Skeletal muscle satellite cell (primary cell): ENCODE measurements at regions not wholly inside any gene's neighbourhood (a gene's known extent, or its start where the extent isn't known, plus 50 kb on each side); places are given as distances from the start of the nearest gene placed in this dataset.

Experiments
- H3K27me3 ChIP-seq: 2 replicates; pipeline ENCODE4 v1.7.0; 2013; ENCODE audit warnings: low read length; ENCODE audit not compliant: control insufficient read depth, insufficient read depth
- H3K36me3 ChIP-seq: 2 replicates; pipeline ENCODE4 v1.7.0; 2013; ENCODE audit warnings: mild to moderate bottlenecking, control low read depth, low read length; ENCODE audit not compliant: insufficient read depth
- H3K4me1 ChIP-seq: 2 replicates; pipeline ENCODE4 v1.7.0; 2013; ENCODE audit warnings: low read length; ENCODE audit not compliant: control insufficient read depth, insufficient read depth
- H3K4me2 ChIP-seq: 2 replicates; pipeline ENCODE4 v1.7.0; 2013; ENCODE audit warnings: mild to moderate bottlenecking, low read length
- H3K4me3 ChIP-seq: 2 replicates; pipeline ENCODE4 v1.7.0; 2013; ENCODE audit warnings: low read length
- H3K9ac ChIP-seq: 2 replicates; pipeline ENCODE4 v1.7.0; 2013; ENCODE audit warnings: mild to moderate bottlenecking, low read depth, low read length, moderate library complexity
- H3K9me3 ChIP-seq: replicated peaks from 2 replicates; pipeline ENCODE4 v1.7.0; 2013; ENCODE audit warnings: mild to moderate bottlenecking, control low read depth, low read length

- Histone ChIP-seq H3K4me1 (no peaks in the 10 kb centered on the region), H3K4me3 (no peak overlapping the region), H3K27me3 (peaks cover 58% of the 10 kb centered on the region), H3K4me2 (no peak overlapping the region), H3K9ac (no peak overlapping the region), H3K36me3 (no peaks in the 10 kb centered on the region), H3K9me3 (no peaks in the 10 kb centered on the region)
These were observed 234.1 kb downstream of the STIM2 start for GRCh38 chr4:27094783-27095182.

- Histone ChIP-seq H3K36me3 (no peaks in the 10 kb centered on the region), H3K9me3 (no peaks in the 10 kb centered on the region), H3K27me3 (peaks cover 43% of the 10 kb centered on the region), H3K4me2 (no peak overlapping the region), H3K9ac (no peak overlapping the region), H3K4me1 (no peaks in the 10 kb centered on the region), H3K4me3 (no peak overlapping the region)
These were observed 235.6 kb downstream of the STIM2 start for GRCh38 chr4:27096142-27096824.

DNA sequence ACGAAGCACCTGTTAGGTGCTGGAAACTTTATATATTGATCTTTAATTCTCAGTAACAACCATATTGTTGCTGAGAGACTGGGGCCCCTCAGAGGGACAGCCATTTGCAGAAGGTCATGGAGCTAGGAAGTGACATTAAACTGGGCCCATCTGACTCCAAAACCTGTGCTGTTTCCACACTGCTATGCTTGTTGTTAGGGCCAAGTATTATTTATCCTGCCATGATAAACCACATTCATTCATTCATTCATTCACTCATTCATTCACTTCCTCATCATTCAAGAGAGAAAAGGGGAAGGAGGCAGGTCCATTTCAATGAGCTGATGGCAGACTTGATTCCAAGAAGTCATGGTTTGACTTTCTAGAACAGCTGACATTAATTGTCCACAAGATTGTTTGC, 237.4 kb downstream of the STIM2 start:
- peaks cover 35% of the 10 kb centered on the region for H3K27me3 ChIP-seq
- no peak overlapping the region for H3K4me2 ChIP-seq
- H3K4me3 ChIP-seq, result no peak overlapping the region

GRCh38 chr4:27100713-27101112, 240.1 kb downstream of the STIM2 start:
- Histone ChIP-seq H3K9me3 (no peaks in the 10 kb centered on the region), H3K27me3 (peaks cover 27% of the 10 kb centered on the region), H3K4me1 (no peaks in the 10 kb centered on the region), H3K36me3 (no peaks in the 10 kb centered on the region), H3K4me3 (no peak overlapping the region), H3K9ac (no peak overlapping the region), H3K4me2 (no peak overlapping the region)

More for the DNA sequence above, 237.4 kb downstream of the STIM2 start:
- no peaks in the 10 kb centered on the region for H3K4me1 ChIP-seq
- no peak overlapping the region for H3K9ac ChIP-seq
- H3K9me3 ChIP-seq, result no peaks in the 10 kb centered on the region
- H3K36me3 ChIP-seq, result no peaks in the 10 kb centered on the region

- no peak overlapping the region for H3K4me2 ChIP-seq
- H3K27me3 ChIP-seq, result peaks cover 27% of the 10 kb centered on the region
- H3K4me1 ChIP-seq, result no peaks in the 10 kb centered on the region
- no peaks in the 10 kb centered on the region for H3K36me3 ChIP-seq
- no peak overlapping the region for H3K9ac ChIP-seq
- no peaks in the 10 kb centered on the region for H3K9me3 ChIP-seq
- H3K4me3 ChIP-seq, result no peak overlapping the region
These were observed 240.5 kb downstream of the STIM2 start for GRCh38 chr4:27101126-27101525.

DNA sequence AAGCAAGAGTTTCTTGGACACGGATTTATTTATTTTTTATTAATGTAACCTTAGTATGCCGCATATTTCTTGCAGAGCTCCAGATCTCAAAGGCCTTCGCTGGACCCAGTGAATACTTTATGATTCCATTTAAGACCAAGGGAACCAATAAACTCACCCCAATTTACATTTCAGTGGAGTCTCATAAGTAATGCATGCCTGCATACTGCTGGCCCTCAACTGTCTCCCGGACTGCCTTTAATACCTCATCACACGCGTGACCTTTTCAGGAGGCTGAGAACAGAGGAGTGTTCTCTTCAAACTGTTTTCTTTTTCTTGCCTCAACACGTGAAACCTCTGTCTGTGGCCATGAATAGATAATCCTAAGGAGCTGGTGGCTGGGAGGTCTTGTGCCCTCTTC, 240.9 kb downstream of the STIM2 start:
- Histone ChIP-seq H3K4me3 (no peak overlapping the region), H3K27me3 (peaks cover 27% of the 10 kb centered on the region), H3K4me1 (no peaks in the 10 kb centered on the region), H3K9ac (no peak overlapping the region), H3K9me3 (no peaks in the 10 kb centered on the region), H3K36me3 (no peaks in the 10 kb centered on the region), H3K4me2 (no peak overlapping the region)

DNA sequence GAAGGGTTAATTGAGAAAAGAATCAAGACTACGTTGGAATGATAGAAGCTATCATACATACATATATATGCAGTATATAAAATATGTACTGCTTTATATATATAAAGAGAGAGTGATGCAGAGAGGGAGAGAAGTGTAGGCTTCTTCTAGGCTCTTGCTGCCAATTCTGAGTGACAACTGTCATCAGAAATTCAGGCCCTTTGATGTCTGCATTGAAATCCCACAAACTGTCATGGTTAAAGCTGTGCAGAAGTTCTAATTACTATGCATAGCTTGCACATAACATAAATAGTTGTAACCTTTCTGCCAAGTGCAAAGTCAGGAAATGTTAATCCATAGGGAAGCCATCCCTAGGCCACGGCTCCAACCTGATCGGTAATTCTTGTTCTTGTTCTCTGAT, 251.0 kb downstream of the STIM2 start:
- Histone ChIP-seq H3K9me3 (no peaks in the 10 kb centered on the region), H3K4me3 (no peak overlapping the region), H3K27me3 (peaks cover 18% of the 10 kb centered on the region), H3K36me3 (no peaks in the 10 kb centered on the region), H3K4me2 (no peak overlapping the region), H3K4me1 (no peaks in the 10 kb centered on the region), H3K9ac (no peak overlapping the region)

DNA sequence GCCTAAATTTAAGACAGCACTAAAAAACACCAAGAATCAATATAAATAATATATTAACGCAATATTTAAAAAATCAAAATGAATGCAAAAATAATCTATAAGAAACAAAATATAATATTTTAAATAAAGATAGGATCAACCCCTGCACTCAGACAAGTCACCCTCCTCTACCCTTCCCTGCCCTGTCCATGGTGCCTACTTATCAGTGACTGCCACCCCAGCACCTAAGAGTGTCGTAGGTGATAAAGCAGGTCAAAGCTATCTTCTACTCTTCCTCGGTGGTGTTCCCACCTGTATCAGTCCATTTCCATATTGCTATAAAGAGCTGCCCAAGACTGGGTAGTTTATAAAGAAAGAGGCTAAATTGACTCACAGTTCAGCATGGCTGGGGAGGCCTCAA, 251.9 kb downstream of the STIM2 start:
- no peaks in the 10 kb centered on the region for H3K36me3 ChIP-seq
- peaks cover 18% of the 10 kb centered on the region for H3K27me3 ChIP-seq
- no peak overlapping the region for H3K9ac ChIP-seq
- no peaks in the 10 kb centered on the region for H3K4me1 ChIP-seq
- no peak overlapping the region for H3K4me2 ChIP-seq
- H3K9me3 ChIP-seq, result no peaks in the 10 kb centered on the region
- no peak overlapping the region for H3K4me3 ChIP-seq

GRCh38 chr4:27115221-27115620, 254.6 kb downstream of the STIM2 start:
- H3K9me3 ChIP-seq, result no peaks in the 10 kb centered on the region
- H3K4me3 ChIP-seq, result no peak overlapping the region
- no peak overlapping the region for H3K4me2 ChIP-seq
- no peaks in the 10 kb centered on the region for H3K36me3 ChIP-seq
- peaks cover under 1% of the 10 kb centered on the region for H3K27me3 ChIP-seq
- no peaks in the 10 kb centered on the region for H3K4me1 ChIP-seq
- H3K9ac ChIP-seq, result no peak overlapping the region

GRCh38 chr4:27117453-27117852, 256.8 kb downstream of the STIM2 start:
- no peaks in the 10 kb centered on the region for H3K4me1 ChIP-seq
- H3K4me3 ChIP-seq, result no peak overlapping the region
- H3K9me3 ChIP-seq, result no peaks in the 10 kb centered on the region
- no peak overlapping the region for H3K4me2 ChIP-seq
- no peak overlapping the region for H3K9ac ChIP-seq
- H3K36me3 ChIP-seq, result no peaks in the 10 kb centered on the region
- peaks cover 4% of the 10 kb centered on the region for H3K27me3 ChIP-seq

DNA sequence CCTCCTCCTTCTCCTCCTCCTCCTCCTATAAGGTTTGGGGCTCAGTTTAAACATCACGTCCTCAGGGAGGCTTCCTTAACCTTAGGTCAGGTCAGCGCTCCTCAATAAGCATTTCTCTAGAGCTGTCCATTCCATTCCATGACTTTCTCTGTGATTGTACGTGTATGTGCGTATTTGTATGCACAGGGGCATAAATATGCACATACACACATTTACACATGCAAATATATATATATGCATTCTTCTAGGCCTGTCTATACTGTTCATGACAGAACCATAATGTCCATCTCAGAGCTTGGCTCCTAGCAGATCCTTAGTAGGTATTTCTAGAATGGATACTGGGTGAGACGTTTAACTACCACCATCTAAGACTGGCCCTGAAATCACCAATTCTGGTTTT, 258.6 kb downstream of the STIM2 start:
- Histone ChIP-seq H3K4me2 (no peak overlapping the region), H3K36me3 (no peaks in the 10 kb centered on the region), H3K9ac (no peak overlapping the region), H3K27me3 (peaks cover 4% of the 10 kb centered on the region), H3K9me3 (no peaks in the 10 kb centered on the region), H3K4me3 (no peak overlapping the region), H3K4me1 (no peaks in the 10 kb centered on the region)

- peaks cover 4% of the 10 kb centered on the region for H3K27me3 ChIP-seq
- H3K4me3 ChIP-seq, result no peak overlapping the region
- no peak overlapping the region for H3K9ac ChIP-seq
- no peaks in the 10 kb centered on the region for H3K9me3 ChIP-seq
- no peak overlapping the region for H3K4me2 ChIP-seq
- H3K4me1 ChIP-seq, result no peaks in the 10 kb centered on the region
- H3K36me3 ChIP-seq, result no peaks in the 10 kb centered on the region
These were observed 261.2 kb downstream of the STIM2 start for GRCh38 chr4:27121830-27122229.
